Umbilical cord (tissue), 1 donor: ENCODE measurements at regions not wholly inside any gene's neighbourhood (a gene's known extent, or its start where the extent isn't known, plus 50 kb on each side); places are given as distances from the start of the nearest gene placed in this dataset.
"Not testable (repeated sequence)": the region's sequence is repeated elsewhere in the genome, so short reads cannot be mapped to it uniquely, and the experiment has no call there.

Experiments
- DNase-seq: peaks from one replicate; pipeline ENCODE4 v3.0.0-alpha.2; 2015; ENCODE audit warnings: low spot score

DNA sequence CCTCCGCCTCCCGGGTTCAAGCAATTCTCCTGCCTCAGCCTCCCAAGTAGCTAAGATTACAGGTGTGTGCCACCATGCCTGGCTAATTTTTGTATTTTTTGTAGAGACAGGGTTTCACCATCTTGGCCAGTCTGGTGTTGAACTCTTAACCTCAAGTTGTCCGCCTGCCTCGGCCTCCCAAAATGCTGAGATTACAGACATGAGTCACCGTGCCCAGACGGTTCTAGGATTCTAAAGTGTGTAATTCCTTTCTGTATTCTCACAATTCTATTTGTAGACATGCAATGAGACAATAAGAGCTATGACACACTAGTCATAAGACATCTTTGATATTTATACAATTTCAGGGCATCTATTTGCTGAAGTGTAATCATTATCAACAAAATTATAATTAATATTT is 585.0 kb upstream of the FLRT2 start:
- not testable (repeated sequence) for DNase-seq

DNA sequence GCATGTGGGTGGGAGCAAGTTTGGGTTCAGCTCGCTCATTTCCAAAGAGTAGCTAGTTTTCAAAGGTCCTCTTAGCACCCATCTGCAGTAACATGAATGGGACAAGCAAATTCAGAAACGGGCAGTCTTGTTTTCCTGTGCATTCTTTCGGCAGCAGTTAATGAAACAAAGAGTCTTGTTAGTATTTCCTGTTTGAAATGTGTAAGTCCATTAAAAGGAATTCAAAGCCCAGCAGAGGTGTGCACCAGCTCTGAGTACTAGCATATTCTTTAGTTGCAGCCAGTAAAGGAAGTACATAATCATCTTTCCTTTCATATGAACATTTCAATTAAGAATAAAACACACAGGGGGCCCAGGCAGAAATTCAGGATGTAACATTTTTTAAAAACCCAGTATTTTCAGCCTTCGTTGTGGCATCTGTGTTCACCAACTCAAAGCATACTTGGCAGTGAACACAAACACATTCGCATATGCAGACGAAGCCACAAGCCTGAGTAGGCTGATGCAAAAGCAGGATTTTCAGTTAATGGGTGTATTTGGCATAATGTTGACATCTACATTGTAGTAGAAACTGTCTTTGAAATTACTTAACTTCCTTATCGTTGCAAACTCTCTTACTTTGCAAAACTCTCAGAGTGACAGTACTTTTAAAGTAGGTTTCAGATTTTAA is 570.0 kb upstream of the FLRT2 start:
- DNase-seq: no peak

DNA sequence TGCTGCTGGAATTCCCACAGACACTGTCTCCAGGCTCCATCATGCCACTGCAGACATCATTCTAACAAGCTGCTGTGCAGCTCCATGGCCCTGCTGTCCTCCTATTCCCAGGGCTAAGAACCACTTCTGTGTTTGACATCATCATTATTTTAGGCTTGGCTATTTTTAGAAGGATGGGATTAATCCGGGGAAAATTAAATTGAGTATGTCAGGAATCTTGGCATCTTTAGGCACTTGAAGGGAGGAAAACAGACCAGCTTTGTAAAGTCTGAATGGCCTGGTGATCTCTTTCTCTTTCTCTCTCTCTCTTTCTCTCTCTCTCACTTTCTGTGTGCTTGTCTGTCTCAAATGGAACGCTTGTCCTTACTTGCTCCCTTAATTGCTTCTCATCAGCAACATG is 568.3 kb upstream of the FLRT2 start:
- DNase-seq: peak; percentile 43

DNA sequence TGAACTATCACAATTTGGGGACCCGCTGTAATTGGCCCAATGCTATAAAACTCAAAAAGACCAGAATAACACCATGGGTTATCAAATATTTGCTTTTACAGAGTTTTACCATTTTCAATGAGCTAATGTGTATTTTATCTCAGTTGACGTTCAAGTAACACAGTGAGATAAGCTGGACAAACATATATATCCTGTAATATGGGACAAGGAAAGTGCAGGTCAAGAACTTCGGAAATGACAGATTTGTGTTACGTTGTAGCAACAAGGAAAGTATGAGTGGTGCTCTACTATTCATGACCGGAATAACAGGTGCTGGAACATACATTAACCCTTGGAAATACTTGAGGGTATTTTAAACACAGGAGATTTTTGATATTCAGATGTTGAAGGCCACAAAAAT is 566.4 kb upstream of the FLRT2 start:
- peak; percentile 14 for DNase-seq

DNA sequence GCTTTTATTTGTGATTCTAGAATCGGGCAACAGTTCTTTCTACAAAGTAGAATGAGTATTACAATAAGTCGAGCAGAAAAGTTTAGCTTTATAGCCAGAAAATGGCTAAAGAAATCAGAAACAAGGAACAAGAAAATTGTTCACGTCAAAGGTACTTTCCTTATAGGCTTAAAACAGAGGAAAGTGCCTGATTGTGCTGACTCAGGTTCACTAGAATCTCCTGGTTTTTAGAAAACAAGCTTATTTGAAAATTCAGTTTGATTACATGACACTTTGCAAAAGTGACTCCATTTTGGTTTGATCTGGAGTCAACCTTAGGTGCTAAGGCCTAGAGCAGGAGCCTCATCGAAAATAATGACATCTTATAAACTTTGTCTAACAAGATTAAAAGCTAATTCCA is 564.7 kb upstream of the FLRT2 start:
- DNase-seq: no peak

DNA sequence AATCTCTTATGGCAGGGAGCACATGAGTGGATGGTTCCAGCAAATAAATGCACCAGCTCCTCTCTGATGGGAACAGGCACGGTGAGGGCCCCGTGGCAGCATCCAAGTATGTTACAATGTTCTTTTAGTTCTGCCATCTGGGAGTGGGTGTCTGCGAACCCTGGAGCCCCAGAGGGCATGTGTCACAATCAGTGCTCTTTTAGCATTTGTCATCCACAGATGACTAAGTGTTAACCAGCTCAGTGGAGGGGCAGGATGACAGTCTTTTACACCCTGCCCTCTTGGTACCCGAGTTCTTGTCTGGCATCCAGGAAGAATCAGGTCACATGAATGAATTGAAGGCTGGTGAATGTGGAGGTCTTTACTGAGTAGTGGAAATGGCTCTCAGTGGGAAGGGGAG is 560.4 kb upstream of the FLRT2 start:
- DNase-seq: no peak

DNA sequence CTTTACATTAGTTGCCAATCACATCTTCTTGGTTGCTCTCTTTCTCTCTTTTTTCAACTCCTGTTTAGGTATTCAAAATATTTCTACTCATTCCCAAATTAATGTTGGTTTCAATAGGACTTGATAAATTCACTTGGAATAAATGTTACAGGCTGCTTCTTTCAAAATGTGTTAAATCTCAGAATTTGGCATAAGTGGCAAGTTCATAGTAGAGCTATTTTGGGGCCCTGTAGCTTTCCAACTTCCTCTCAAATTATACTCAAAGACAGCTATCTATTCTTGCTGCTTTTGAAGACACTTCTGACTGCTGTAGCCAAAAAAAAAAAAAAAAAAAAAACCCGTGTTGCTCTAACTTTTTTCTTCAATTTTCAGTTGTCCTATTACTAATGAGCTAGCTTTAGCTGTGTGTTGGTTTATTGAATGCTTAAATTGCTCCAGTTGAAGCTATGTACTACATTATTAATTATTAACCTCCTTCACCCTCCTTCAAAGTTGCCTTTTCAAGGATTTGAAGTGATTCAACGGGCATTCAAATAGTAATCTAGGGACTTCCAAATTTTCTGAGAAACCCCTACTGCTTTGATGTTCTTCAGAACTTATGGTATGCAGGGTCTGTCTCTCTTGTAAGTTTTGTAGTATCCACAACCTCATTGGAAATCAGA is 554.6 kb upstream of the FLRT2 start:
- DNase-seq: no peak

DNA sequence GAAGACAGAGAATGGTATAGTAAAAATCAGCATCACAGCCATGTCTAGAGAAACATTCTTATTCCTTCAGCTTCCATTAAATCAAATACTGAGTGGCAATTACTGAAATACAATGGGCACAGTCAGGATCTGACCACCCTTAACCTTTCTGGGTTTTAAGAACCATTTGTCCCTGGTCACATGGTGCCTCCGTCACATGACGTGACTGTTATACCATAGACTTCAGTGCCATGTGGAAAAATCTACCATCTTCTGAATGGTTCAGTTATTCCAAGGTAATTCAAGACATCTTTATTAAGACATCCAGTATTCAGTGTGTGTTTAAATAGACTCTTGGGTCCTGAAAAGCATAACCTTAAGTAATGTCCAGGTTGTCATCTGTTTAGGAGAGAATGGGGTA is 553.1 kb upstream of the FLRT2 start:
- DNase-seq: no peak

DNA sequence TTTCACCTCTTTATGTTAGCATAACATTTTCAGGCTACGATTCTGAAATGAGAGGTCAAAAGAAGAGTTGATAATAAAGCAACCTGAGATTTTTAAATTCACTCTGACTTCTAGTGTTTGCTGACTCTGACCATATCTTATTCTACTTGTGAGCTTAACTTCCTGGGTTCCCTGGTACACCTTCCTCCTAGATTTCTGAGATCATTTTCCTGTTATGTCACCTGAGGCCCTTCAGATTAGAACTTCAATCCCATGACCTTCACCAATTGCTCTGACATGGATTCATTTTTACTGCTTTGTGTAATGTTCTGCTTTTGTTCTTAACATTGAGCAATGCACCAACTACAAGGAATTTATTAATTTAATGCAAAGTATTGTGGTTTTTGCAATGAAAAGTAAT is 542.9 kb upstream of the FLRT2 start:
- no peak for DNase-seq

DNA sequence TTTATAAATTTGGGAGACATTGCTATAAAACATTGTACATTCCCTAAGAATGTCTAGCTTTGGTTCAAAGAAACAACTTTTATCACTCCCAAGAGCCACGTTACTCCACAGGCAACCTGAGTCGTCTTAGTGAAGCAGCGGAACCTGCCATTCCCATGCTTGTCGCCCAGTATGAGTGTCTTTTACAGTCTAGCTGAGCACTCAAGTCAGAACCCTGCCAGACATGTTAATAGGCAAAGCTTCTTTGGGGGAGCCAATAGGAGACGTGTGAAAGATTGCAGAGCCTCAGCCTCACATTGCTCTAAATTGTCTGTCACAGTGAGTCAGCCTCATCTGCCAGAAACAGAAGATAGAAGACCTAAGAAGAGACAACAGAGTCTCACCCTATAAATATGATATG is 541.6 kb upstream of the FLRT2 start:
- no peak for DNase-seq

DNA sequence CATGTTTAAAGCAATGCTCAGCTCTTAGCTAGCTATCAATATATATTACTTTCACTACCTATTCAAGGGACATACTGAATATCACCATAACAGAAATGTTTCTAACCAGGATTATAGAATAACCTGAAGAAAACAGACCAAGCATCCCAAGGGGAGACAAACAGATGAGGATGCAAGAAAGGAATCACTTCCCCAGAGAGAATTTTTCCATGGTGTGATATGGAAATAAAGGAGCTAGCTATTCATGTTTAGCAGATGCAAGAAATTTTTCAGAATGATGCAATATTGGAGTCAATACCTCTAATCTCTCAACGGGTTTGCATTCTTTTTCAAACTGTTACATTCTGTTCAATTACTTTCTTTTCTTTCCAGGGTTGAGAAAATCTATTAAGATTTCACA is 538.9 kb upstream of the FLRT2 start:
- DNase-seq: no peak

DNA sequence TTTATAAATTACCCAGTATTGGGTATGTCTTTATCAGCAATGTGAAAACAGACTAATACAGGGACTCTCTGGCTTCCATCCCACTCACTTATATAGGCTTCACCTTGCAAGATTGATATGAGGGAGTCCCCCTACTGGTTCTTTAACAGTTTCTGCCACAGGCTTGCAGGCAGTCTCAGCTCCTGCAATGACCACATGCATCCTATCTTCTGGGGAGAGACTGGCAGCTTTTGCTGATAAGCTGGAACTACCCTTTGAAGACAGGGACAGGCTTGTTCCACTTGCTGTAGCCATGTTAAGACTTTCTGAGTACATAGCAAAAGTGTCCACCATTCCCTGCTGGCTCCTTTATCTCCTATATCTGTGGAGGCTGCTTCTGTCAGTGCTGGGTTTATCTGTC is 531.7 kb upstream of the FLRT2 start:
- no peak for DNase-seq

DNA sequence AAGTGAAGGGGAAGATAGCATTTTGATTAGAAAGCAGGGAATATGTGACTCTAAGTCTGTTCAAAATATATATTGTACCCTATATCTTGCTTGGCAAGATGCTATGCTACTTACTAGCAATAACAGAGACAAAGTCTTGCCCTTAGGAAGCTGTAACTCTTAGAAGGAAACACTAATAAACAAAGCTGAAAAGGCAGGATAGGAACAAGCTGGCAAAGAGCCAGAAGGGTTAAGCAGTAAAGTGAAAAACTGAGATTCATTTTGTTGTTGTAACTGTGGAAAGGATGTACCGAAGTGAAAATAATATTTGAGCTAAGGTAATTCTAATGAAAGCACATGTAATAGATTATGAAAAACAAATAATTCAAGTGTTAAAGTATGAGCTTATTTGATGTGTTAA is 527.1 kb upstream of the FLRT2 start:
- no peak for DNase-seq

DNA sequence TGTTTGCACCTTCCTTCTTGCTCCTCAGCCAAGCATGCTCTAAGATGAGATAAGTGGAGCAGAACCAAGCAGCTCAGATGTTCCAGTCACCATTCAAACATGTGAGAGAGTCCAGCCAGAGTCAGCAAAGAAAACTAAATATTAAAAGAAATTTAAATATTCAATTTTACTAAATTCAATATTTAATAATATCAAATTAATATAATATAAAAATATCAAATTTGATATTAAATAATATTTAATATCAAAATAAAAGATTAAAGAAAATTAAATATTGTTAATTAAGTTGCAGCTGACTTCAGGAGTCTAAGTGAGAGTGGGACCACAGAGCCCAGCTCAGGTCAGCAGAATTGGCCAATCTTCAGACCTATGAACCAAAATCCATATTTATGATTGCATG is 526.1 kb upstream of the FLRT2 start:
- DNase-seq: no peak

DNA sequence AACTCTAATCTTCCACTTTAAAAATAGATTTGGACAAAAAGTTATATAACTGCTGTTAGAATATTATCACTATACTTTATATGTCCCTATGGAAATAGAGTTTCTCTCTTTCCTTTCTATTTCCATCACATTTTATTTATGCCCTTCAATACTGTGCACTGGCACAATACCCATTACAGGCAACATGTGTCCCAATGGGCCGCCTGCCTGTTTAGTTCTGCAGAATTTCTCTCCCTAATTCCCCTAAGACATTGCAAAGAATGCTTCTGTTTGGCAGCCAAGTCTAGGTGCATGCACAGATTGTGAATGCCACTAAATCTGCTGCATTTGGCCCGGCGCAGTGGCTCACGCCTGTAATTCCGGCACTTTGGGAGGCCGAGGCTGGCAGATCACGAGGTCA is 520.4 kb upstream of the FLRT2 start:
- no peak for DNase-seq

DNA sequence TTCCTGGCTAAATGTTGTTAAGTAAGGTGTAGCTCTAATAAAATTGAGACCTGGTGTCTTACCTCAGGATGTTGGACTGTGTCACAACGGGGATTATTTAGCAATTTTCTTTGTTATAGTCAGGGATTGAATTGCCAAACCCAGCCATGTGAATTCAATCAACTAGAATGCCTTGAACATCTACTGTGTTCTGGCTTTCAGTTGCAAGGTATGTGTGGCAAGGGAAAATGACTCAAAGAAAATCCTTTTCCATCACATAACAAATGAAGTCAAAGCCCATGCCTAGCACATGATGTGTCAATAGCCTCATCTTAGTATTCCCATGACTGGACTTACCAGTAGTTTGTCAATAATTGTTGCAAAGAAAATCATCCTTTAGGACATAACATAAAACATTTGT is 519.8 kb upstream of the FLRT2 start:
- no peak for DNase-seq

DNA sequence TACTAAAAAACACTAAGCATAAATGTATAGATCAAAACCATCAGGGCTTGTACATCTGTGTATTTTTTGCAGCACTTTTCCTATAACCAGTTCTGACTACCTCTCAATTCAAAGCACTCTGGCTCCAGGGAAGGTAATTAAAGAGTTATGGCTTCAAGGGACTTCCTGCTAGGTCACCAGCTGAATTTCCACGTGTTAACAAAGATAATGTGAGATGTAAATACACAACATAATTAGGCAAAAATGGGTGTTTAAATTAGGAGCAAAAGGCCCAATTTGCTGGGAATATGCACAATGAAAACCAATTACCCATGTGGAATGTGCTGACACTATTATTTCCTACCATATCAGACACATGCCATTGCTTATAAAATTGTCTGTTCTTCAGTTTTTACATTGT is 513.4 kb upstream of the FLRT2 start:
- no peak for DNase-seq

DNA sequence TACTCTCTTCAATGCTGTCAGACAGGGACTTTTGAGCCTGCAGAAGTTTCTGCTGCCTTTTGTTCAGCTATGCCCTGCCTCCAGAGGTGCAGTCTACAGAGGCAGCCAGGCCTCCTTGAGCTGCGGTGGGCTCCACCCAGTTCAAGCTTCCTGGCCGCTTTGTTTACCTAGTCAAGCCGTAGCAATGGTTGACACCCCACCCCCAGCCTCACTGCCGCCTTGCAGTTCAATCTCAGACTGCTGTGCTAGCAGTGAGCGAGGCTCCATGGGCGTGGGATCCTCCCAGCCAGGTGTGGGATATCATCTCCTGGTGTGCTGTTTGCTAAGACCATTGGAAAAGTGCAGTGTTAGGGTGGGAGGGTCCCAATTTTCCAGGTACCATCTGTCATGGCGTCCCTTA is 506.1 kb upstream of the FLRT2 start:
- not testable (repeated sequence) for DNase-seq

DNA sequence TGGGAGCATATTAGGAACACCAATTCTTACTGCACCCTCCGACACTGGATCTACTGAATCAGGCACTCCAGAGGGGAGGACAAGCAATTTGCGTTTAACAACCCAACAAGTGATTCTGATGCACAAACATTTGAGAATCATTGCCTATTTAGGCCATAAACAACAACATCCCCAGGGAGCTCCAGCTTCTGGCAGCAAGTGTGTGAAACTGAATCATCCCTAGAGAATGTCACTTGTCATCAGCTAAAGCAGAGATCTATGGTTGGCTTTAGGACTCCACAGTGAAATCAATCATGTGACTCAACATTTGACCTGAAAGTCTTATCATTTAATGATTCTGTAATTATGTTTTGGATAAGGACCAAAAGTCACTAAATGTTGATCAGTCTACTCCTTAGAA is 505.0 kb upstream of the FLRT2 start:
- no peak for DNase-seq

DNA sequence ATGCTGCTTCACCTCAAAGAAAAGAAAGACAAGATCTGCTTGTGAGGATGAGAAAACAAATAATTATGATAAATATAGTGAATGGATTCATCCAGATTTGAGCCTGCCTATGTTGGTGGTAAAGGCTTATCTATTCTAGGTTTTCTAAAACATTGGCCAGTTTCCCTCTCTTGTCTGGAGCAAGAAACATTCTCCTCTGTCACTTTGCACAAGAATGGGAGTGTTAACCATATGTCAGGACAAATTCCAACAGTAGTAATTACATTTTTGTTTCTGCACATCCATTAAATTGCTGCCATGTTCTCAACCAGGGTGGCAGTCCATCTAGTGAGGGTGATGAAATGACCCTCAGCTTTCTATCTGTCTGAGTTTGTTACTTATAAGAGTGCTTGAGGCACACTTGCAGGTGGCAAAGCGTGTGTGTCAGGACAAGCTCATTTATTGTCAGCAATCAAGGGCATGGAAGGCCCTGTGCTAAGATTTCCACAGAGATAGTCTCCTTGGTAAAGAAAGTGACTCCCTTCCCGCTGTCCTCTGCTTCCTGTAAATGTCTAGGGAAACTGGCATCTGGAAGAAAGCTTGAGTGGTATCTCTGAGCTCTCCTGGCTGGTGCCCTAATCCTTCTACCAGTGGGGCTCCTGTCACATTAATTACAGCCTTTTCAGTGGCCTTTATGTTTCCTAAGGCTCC is 502.1 kb upstream of the FLRT2 start:
- DNase-seq: no peak

DNA sequence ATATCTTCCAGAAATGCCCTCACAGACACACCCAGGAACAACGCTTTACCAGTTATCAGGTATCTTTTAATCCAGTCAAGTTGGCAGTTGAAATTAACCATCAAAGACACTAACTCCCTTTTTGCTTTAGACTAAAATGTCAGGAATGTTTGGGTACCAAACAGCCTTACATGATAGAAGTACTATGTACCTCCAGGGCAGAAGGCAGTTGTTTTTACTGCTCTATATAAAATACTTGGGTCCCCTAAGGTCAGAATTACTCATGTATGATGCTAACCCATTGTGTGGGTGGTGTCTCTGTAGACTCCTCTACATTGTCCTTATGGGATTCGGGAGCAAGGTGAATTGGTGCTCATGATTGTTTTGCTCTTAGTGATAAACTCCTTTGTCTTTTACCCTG is 492.5 kb upstream of the FLRT2 start:
- no peak for DNase-seq

DNA sequence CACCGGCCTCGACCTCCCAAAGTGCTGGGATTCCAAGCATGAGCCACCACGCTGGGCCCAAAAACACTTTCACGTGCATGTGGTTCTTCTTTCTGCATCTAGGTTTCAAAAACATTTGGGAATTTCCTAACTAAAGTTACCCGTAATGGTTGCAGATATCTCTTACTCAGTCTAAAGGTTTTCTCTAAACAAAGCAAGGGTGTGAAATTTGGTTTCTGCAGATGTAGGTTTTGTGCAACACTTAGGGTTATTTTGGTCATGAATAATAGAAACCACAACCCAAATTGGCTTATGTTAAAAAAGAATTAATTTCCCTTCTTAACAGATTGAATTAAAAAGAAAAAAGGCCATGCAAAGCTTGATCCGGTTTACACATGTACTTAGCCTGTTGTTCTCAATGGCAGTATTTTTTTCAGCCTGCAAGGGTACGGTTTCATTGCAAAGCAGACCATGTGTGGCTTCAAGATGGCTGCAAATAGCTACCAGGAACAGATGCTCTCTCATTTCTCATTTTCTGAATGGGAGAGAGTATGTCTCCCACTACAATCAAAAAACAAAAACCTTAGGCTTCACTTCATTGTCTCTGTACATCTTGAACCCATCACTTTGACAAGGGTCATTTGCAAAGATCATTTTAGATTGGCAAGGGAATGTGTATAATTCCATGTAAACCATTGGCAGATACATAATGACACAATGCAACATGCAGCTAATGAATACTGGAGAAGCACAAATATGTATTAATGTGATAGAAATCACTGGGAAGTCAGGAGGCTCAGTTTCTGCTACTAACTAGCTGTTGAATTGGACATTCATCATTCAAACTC is 491.2 kb upstream of the FLRT2 start:
- DNase-seq: no peak

DNA sequence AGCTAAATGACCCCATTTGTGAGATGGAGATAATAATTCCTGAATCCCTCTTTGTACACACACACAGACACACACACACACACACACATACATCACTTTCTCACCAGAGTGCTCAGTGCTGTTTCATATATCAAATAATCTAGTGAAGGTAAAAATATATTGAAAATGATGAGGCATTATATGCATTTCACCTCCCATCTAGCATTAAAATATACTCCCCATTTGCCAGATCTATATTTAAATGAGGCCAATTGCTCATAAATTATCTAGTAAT is 490.7 kb upstream of the FLRT2 start:
- DNase-seq: no peak
